Neural cell (in vitro differentiated cells): ENCODE measurements at regions not wholly inside any gene's neighbourhood (a gene's known extent, or its start where the extent isn't known, plus 50 kb on each side); places are given as distances from the start of the nearest gene placed in this dataset.

Source experiments
- H2AFZ ChIP-seq: fragments of 200-600, 300-800 bp; sonication (generic), shearing (Covaris generic); 2 replicates; pipeline ENCODE4 v1.6.0; 2014; ENCODE audit warnings: low read depth, mild to moderate bottlenecking, antibody characterized with exemption, low read length, moderate library complexity
- H3F3A ChIP-seq: fragments of 200-600 bp; shearing (Covaris generic); 2 replicates; pipeline ENCODE4 v1.6.1; 2016; ENCODE audit warnings: mild to moderate bottlenecking, moderate library complexity, mixed read lengths, antibody characterized with exemption, low read length; ENCODE audit not compliant: insufficient read depth, poor library complexity, severe bottlenecking
- H3K27ac ChIP-seq: fragments of 200-600, 300-800 bp; sonication (generic), shearing (Covaris generic); 2 replicates; pipeline ENCODE4 v1.5.1; 2014; ENCODE audit warnings: mild to moderate bottlenecking, low read length, moderate library complexity
- H3K27me3 ChIP-seq: fragments of 300-800, 200-600 bp; sonication (generic), shearing (Covaris generic); 2 replicates; pipeline ENCODE4 v1.6.0; 2014; ENCODE audit warnings: mild to moderate bottlenecking, low read depth, low read length, moderate library complexity; ENCODE audit not compliant: insufficient read depth
- H3K36me3 ChIP-seq: fragments of 300-800, 200-600 bp; sonication (generic), shearing (Covaris generic); 2 replicates; pipeline ENCODE4 v1.5.1; 2014; ENCODE audit warnings: mild to moderate bottlenecking, antibody characterized with exemption, low read length, moderate library complexity; ENCODE audit not compliant: insufficient read depth
- H3K4me2 ChIP-seq: fragments of 300-800, 200-600 bp; sonication (generic), shearing (Covaris generic); 2 replicates; pipeline ENCODE4 v1.6.0; 2014; ENCODE audit warnings: mild to moderate bottlenecking, low read length
- H3K4me3 ChIP-seq: fragments of 300-800, 200-600 bp; sonication (generic), shearing (Covaris generic); 2 replicates; pipeline ENCODE4 v1.5.1; 2014; ENCODE audit warnings: mild to moderate bottlenecking, low read length, moderate library complexity
- H3K79me2 ChIP-seq: fragments of 200-600 bp; shearing (Covaris generic); replicated peaks from 2 replicates; pipeline ENCODE4 v1.6.0; 2014; ENCODE audit warnings: mild to moderate bottlenecking, low read length, moderate library complexity; ENCODE audit not compliant: insufficient read depth
- H3K9ac ChIP-seq: fragments of 300-800, 200-600 bp; sonication (generic), shearing (Covaris generic); 2 replicates; pipeline ENCODE4 v1.6.1; 2016; ENCODE audit warnings: mild to moderate bottlenecking, low read length, mixed read lengths
- H3K9me2 ChIP-seq: fragments of 200-600 bp; shearing (Covaris generic); 2 replicates; pipeline ENCODE4 v1.6.1; 2016; ENCODE audit warnings: mild to moderate bottlenecking, low read length, mixed read lengths; ENCODE audit not compliant: insufficient read depth
- H3K9me3 ChIP-seq: fragments of 200-600, 300-800 bp; sonication (generic), shearing (Covaris generic); 2 replicates; pipeline ENCODE4 v1.6.1; 2016; ENCODE audit warnings: mild to moderate bottlenecking, mixed run types, low read length, moderate library complexity, mixed read lengths
- H4K20me1 ChIP-seq: fragments of 200-600 bp; shearing (Covaris generic); 2 replicates; pipeline ENCODE4 v1.6.1; 2016; ENCODE audit warnings: mild to moderate bottlenecking, mixed run types; ENCODE audit not compliant: insufficient read depth
- EP300 ChIP-seq: fragments of 450-650 bp; conservative IDR thresholded peaks from 2 replicates; pipeline ENCODE4 v1.6.1; 2014; ENCODE audit warnings: antibody characterized with exemption, mild to moderate bottlenecking, moderate library complexity; ENCODE audit not compliant: poor library complexity, severe bottlenecking
- EZH2 ChIP-seq: fragments of 200-600, 300-800 bp; shearing (Covaris generic), sonication (generic); IDR thresholded peaks from 2 replicates; pipeline ENCODE4 v1.6.1; 2014; ENCODE audit warnings: antibody characterized with exemption, low read length, borderline replicate concordance, mild to moderate bottlenecking; ENCODE audit not compliant: insufficient read depth, poor library complexity, severe bottlenecking
- MXI1 ChIP-seq: fragments of 450-650 bp; conservative IDR thresholded peaks from 2 replicates; pipeline ENCODE4 v1.6.1; 2014; ENCODE audit warnings: antibody characterized with exemption, mild to moderate bottlenecking; ENCODE audit not compliant: poor library complexity, severe bottlenecking
- POLR2AphosphoS5 ChIP-seq: IDR thresholded peaks from 2 replicates; pipeline ENCODE4 v1.6.1; 2012
- RAD21 ChIP-seq: fragments of 450-650 bp; conservative IDR thresholded peaks from 2 replicates; pipeline ENCODE4 v1.6.1; 2014; ENCODE audit warnings: antibody characterized with exemption, mild to moderate bottlenecking, moderate library complexity
- SMC3 ChIP-seq: fragments of 450-650 bp; conservative IDR thresholded peaks from 2 replicates; pipeline ENCODE4 v1.6.1; 2014; ENCODE audit warnings: antibody characterized with exemption, mild to moderate bottlenecking, moderate library complexity; ENCODE audit not compliant: poor library complexity
- TAF1 ChIP-seq: IDR thresholded peaks from 2 replicates; pipeline ENCODE4 v1.6.1; 2012; ENCODE audit warnings: low read depth
- TF ChIP-seq, protein P1 (sequence below): fragments of 450-650 bp; IDR thresholded peaks from 2 replicates; pipeline ENCODE4 v1.5.1; 2014; ENCODE audit warnings: antibody characterized with exemption, mild to moderate bottlenecking, moderate library complexity; ENCODE audit not compliant: poor library complexity, severe bottlenecking
- TF ChIP-seq, protein P2 (sequence below): IDR thresholded peaks from 2 replicates; pipeline ENCODE4 v1.6.1; 2012; ENCODE audit warnings: borderline replicate concordance

GRCh38 chr10:29829776-29830175, 195.0 kb upstream of the SVIL start:
- no peak overlapping the region for H3K9ac ChIP-seq
- H3K4me3 ChIP-seq, result no peak overlapping the region
- no peaks in the 10 kb centered on the region for H3K79me2 ChIP-seq
- TF ChIP-seq SMC3, result no peak
- TF ChIP-seq RAD21, result no peak
- TF ChIP-seq EP300, result no peak
- no peak for TF ChIP-seq EZH2
- TF ChIP-seq MXI1, result no peak
- TF ChIP-seq, protein P1, sequence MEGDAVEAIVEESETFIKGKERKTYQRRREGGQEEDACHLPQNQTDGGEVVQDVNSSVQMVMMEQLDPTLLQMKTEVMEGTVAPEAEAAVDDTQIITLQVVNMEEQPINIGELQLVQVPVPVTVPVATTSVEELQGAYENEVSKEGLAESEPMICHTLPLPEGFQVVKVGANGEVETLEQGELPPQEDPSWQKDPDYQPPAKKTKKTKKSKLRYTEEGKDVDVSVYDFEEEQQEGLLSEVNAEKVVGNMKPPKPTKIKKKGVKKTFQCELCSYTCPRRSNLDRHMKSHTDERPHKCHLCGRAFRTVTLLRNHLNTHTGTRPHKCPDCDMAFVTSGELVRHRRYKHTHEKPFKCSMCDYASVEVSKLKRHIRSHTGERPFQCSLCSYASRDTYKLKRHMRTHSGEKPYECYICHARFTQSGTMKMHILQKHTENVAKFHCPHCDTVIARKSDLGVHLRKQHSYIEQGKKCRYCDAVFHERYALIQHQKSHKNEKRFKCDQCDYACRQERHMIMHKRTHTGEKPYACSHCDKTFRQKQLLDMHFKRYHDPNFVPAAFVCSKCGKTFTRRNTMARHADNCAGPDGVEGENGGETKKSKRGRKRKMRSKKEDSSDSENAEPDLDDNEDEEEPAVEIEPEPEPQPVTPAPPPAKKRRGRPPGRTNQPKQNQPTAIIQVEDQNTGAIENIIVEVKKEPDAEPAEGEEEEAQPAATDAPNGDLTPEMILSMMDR, result no peak
- TF ChIP-seq, protein P2, sequence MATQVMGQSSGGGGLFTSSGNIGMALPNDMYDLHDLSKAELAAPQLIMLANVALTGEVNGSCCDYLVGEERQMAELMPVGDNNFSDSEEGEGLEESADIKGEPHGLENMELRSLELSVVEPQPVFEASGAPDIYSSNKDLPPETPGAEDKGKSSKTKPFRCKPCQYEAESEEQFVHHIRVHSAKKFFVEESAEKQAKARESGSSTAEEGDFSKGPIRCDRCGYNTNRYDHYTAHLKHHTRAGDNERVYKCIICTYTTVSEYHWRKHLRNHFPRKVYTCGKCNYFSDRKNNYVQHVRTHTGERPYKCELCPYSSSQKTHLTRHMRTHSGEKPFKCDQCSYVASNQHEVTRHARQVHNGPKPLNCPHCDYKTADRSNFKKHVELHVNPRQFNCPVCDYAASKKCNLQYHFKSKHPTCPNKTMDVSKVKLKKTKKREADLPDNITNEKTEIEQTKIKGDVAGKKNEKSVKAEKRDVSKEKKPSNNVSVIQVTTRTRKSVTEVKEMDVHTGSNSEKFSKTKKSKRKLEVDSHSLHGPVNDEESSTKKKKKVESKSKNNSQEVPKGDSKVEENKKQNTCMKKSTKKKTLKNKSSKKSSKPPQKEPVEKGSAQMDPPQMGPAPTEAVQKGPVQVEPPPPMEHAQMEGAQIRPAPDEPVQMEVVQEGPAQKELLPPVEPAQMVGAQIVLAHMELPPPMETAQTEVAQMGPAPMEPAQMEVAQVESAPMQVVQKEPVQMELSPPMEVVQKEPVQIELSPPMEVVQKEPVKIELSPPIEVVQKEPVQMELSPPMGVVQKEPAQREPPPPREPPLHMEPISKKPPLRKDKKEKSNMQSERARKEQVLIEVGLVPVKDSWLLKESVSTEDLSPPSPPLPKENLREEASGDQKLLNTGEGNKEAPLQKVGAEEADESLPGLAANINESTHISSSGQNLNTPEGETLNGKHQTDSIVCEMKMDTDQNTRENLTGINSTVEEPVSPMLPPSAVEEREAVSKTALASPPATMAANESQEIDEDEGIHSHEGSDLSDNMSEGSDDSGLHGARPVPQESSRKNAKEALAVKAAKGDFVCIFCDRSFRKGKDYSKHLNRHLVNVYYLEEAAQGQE, result no peak
- TF ChIP-seq TAF1, result no peak
- no peak for TF ChIP-seq POLR2AphosphoS5
- H3K9me3 ChIP-seq, result no peaks in the 10 kb centered on the region
- no peaks in the 10 kb centered on the region for H3K27me3 ChIP-seq
- no peak overlapping the region for H3K4me2 ChIP-seq
- no peak overlapping the region for H2AFZ ChIP-seq
- H3K36me3 ChIP-seq, result no peaks in the 10 kb centered on the region
- no peaks in the 10 kb centered on the region for H3K9me2 ChIP-seq
- no peak overlapping the region for H3K27ac ChIP-seq
- H3F3A ChIP-seq, result no peaks in the 10 kb centered on the region
- H4K20me1 ChIP-seq, result no peaks in the 10 kb centered on the region

GRCh38 chr10:29828956-29829355, 194.2 kb upstream of the SVIL start:
- H3K9me2 ChIP-seq, result no peaks in the 10 kb centered on the region
- no peak overlapping the region for H3K4me2 ChIP-seq
- TF ChIP-seq RAD21, result no peak

GRCh38 chr10:29828440-29828894, 193.7 kb upstream of the SVIL start:
- no peak overlapping the region for H2AFZ ChIP-seq
- H3K9me3 ChIP-seq, result no peaks in the 10 kb centered on the region
- H3K27ac ChIP-seq, result no peak overlapping the region
- no peak overlapping the region for H3K9ac ChIP-seq
- no peaks in the 10 kb centered on the region for H3K36me3 ChIP-seq
- no peak overlapping the region for H3K4me3 ChIP-seq
- no peaks in the 10 kb centered on the region for H4K20me1 ChIP-seq
- TF ChIP-seq, protein P2, result no peak
- TF ChIP-seq EZH2, result no peak
- no peak for TF ChIP-seq EP300
- TF ChIP-seq TAF1, result no peak
- no peak for TF ChIP-seq POLR2AphosphoS5
- no peak for TF ChIP-seq RAD21
- H3K79me2 ChIP-seq, result no peaks in the 10 kb centered on the region
- no peaks in the 10 kb centered on the region for H3K27me3 ChIP-seq
- H3K4me2 ChIP-seq, result no peak overlapping the region
- no peaks in the 10 kb centered on the region for H3K9me2 ChIP-seq
- no peaks in the 10 kb centered on the region for H3F3A ChIP-seq

More at GRCh38 chr10:29828956-29829355, 194.2 kb upstream of the SVIL start:
- H3K4me3 ChIP-seq, result no peak overlapping the region
- H3F3A ChIP-seq, result no peaks in the 10 kb centered on the region
- H2AFZ ChIP-seq, result no peak overlapping the region
- H3K36me3 ChIP-seq, result no peaks in the 10 kb centered on the region
- no peak overlapping the region for H3K27ac ChIP-seq
- H3K27me3 ChIP-seq, result no peaks in the 10 kb centered on the region
- no peak overlapping the region for H3K9ac ChIP-seq
- H4K20me1 ChIP-seq, result no peaks in the 10 kb centered on the region
- H3K79me2 ChIP-seq, result no peaks in the 10 kb centered on the region
- H3K9me3 ChIP-seq, result no peaks in the 10 kb centered on the region
